ENCODE measurements at regions not wholly inside any gene's neighbourhood (a gene's known extent, or its start where the extent isn't known, plus 50 kb on each side); places are given as distances from the start of the nearest gene placed in this dataset.

GRCh38 chr7:124489082-124489819, 276.3 kb downstream of the GPR37 start:
- DNase-seq, result no peak

- no peak for DNase-seq
Observed at GRCh38 chr7:124482229-124482628, 283.4 kb downstream of the GPR37 start.

GRCh38 chr7:124480821-124481290, 284.7 kb downstream of the GPR37 start:
- no peak for DNase-seq

- peak; percentile 45 to 86 for DNase-seq
Observed at GRCh38 chr7:124480036-124480820, 285.4 kb downstream of the GPR37 start.

GRCh38 chr7:124462249-124462648, 303.3 kb downstream of the GPR37 start:
- no peak for DNase-seq

GRCh38 chr7:124460555-124460954, 305.0 kb downstream of the GPR37 start:
- no peak for DNase-seq

- DNase-seq, result no peak
Observed at GRCh38 chr7:124460056-124460450, 305.5 kb downstream of the GPR37 start.

GRCh38 chr7:124459101-124460055, 306.2 kb downstream of the GPR37 start:
- no peak for DNase-seq

- no peak for DNase-seq
Observed at GRCh38 chr7:124457841-124458240, 307.8 kb downstream of the GPR37 start.

- DNase-seq, result no peak
Observed at GRCh38 chr7:124456286-124456685, 309.3 kb downstream of the GPR37 start.

- no peak for DNase-seq
Observed at GRCh38 chr7:124452186-124452585, 313.4 kb downstream of the GPR37 start.

GRCh38 chr7:124449896-124450295, 315.7 kb downstream of the GPR37 start:
- no peak for DNase-seq

GRCh38 chr7:124444696-124445480, 320.7 kb downstream of the GPR37 start:
- no peak for DNase-seq

GRCh38 chr7:124443762-124444161, 321.8 kb downstream of the GPR37 start:
- DNase-seq, result no peak

- no peak for DNase-seq
Observed at GRCh38 chr7:124440081-124440480, 325.5 kb downstream of the GPR37 start.

- DNase-seq, result no peak
Observed at GRCh38 chr7:124432009-124432578, 333.5 kb downstream of the GPR37 start.

GRCh38 chr7:124429923-124430322, 335.7 kb downstream of the GPR37 start:
- no peak for DNase-seq

GRCh38 chr7:124428781-124429180, 336.8 kb downstream of the GPR37 start:
- no peak for DNase-seq

GRCh38 chr7:124426621-124427020, 339.0 kb downstream of the GPR37 start:
- DNase-seq, result no peak

- no peak for DNase-seq
Observed at GRCh38 chr7:124423863-124424262, 341.7 kb downstream of the GPR37 start.

GRCh38 chr7:124422081-124422480, 343.5 kb downstream of the GPR37 start:
- DNase-seq, result no peak

GRCh38 chr7:124420367-124420766, 345.2 kb downstream of the GPR37 start:
- DNase-seq, result no peak

Measured in NCI-H524 (cell line).